ENCODE measurements at regions not wholly inside any gene's neighbourhood (a gene's known extent, or its start where the extent isn't known, plus 50 kb on each side); places are given as distances from the start of the nearest gene placed in this dataset.
"Not testable (repeated sequence)": the region's sequence is repeated elsewhere in the genome, so short reads cannot be mapped to it uniquely, and the experiment has no call there.

- no CpG with 5 or more reads among the region's 1 CpG for WGBS (ENCODE audit: insufficient coverage)
- Histone ChIP-seq H4K20me1 (ENCODE audit: control insufficient read depth, insufficient read depth, low read length, poor library complexity, severe bottlenecking) (no peaks in the 10 kb centered on the region), H3K36me3 (replicated peaks in 1 of 2; ENCODE audit: control extremely low read depth in 1 of 2, control insufficient read depth in 1 of 2, extremely low read depth in 1 of 2, insufficient read depth in 2 of 2, low read length in 1 of 2) (no peaks in the 10 kb centered on the region), H3K27ac (ENCODE audit: low read length in 2 of 2) (no peak overlapping the region), H3K4me2 (replicated peaks; ENCODE audit: low read depth, low read length, poor library complexity, severe bottlenecking) (no peak overlapping the region), H3K4me1 (ENCODE audit: control insufficient read depth in 2 of 2, insufficient read depth in 2 of 2, low read length in 2 of 2) (no peaks in the 10 kb centered on the region), H3K79me2 (ENCODE audit: control insufficient read depth, insufficient read depth, low read length) (no peaks in the 10 kb centered on the region), H3K4me3 (ENCODE audit: control extremely low read depth in 1 of 5, extremely low read depth in 1 of 5, insufficient read depth in 1 of 5, low read depth in 2 of 5, low read length in 4 of 5) (no peak overlapping the region), H3K9me3 (ENCODE audit: control extremely low read depth in 1 of 3, control insufficient read depth in 2 of 3, insufficient read depth in 1 of 3, low read length in 2 of 3) (no peaks in the 10 kb centered on the region), H3K27me3 (replicated peaks in 1 of 4; ENCODE audit: control extremely low read depth in 1 of 4, control insufficient read depth in 3 of 4, insufficient read depth in 4 of 4, low read length in 3 of 4) (no peaks in the 10 kb centered on the region), H2AFZ (ENCODE audit: insufficient read depth, low read depth, low read length, poor library complexity, severe bottlenecking) (no peak overlapping the region), H3K9ac (ENCODE audit: low read length) (no peak overlapping the region)
- intact Hi-C loops (cut with micrococcal nuclease): no loop called here
- Mint-ChIP-seq H3K27me3 (peaks cover 5% of the 10 kb centered on the region), H3K4me1 (no peaks in the 10 kb centered on the region), H3K27ac (no peak overlapping the region), H3K4me3 (no peak overlapping the region), H3K9me3 (ENCODE audit: insufficient read depth) (no peaks in the 10 kb centered on the region)
- DNase-seq (no peak), ATAC-seq (ENCODE audit: low read depth) (no peak)
- CTCF ChIA-PET: no interaction called here
- no peak for TF ChIP-seq CTCF (IDR thresholded peaks at IDR 0.05)
- no peak for TF ChIP-seq EZH2 (IDR thresholded peaks at IDR 0.05; ENCODE audit: borderline replicate concordance, insufficient read depth, low read depth, low read length, poor library complexity, severe bottlenecking)
- POLR2A ChIA-PET: no interaction called here
These were observed 151.8 kb downstream of the LRRN1 start for GRCh38 chr3:3951071-3951470.

- Histone ChIP-seq H2AFZ (ENCODE audit: insufficient read depth, low read depth, low read length, poor library complexity, severe bottlenecking) (no peak overlapping the region), H3K4me1 (ENCODE audit: control insufficient read depth in 2 of 2, insufficient read depth in 2 of 2, low read length in 2 of 2) (no peaks in the 10 kb centered on the region), H3K9ac (ENCODE audit: low read length) (no peak overlapping the region), H3K27me3 (replicated peaks in 1 of 4; ENCODE audit: control extremely low read depth in 1 of 4, control insufficient read depth in 3 of 4, insufficient read depth in 4 of 4, low read length in 3 of 4) (no peaks in the 10 kb centered on the region), H3K4me2 (replicated peaks; ENCODE audit: low read depth, low read length, poor library complexity, severe bottlenecking) (no peak overlapping the region), H3K4me3 (ENCODE audit: control extremely low read depth in 1 of 5, extremely low read depth in 1 of 5, insufficient read depth in 1 of 5, low read depth in 2 of 5, low read length in 4 of 5) (no peak overlapping the region), H3K9me3 (ENCODE audit: control extremely low read depth in 1 of 3, control insufficient read depth in 2 of 3, insufficient read depth in 1 of 3, low read length in 2 of 3) (no peaks in the 10 kb centered on the region), H3K36me3 (replicated peaks in 1 of 2; ENCODE audit: control extremely low read depth in 1 of 2, control insufficient read depth in 1 of 2, extremely low read depth in 1 of 2, insufficient read depth in 2 of 2, low read length in 1 of 2) (no peaks in the 10 kb centered on the region), H4K20me1 (ENCODE audit: control insufficient read depth, insufficient read depth, low read length, poor library complexity, severe bottlenecking) (no peaks in the 10 kb centered on the region), H3K79me2 (ENCODE audit: control insufficient read depth, insufficient read depth, low read length) (no peaks in the 10 kb centered on the region), H3K27ac (ENCODE audit: low read length in 2 of 2) (no peak overlapping the region)
- Mint-ChIP-seq H3K4me1 (no peaks in the 10 kb centered on the region), H3K27ac (no peak overlapping the region), H3K27me3 (peaks cover 5% of the 10 kb centered on the region), H3K4me3 (no peak overlapping the region), H3K9me3 (ENCODE audit: insufficient read depth) (no peaks in the 10 kb centered on the region)
- no peak for ATAC-seq (ENCODE audit: low read depth)
- ChIA-PET CTCF (no interaction called here), POLR2A (no interaction called here)
- TF ChIP-seq EZH2 (IDR thresholded peaks at IDR 0.05; ENCODE audit: borderline replicate concordance, insufficient read depth, low read depth, low read length, poor library complexity, severe bottlenecking) (no peak), CTCF (IDR thresholded peaks at IDR 0.05) (no peak)
- intact Hi-C loops (cut with micrococcal nuclease): no loop called here
- WGBS (ENCODE audit: insufficient coverage): 100% methylated on average over 1 of the region's 7 CpGs
- DNase-seq: no peak
These were observed 152.3 kb downstream of the LRRN1 start for GRCh38 chr3:3951501-3951900.

- H3K27me3 ChIP-seq (replicated peaks in 1 of 4; ENCODE audit: control extremely low read depth in 1 of 4, control insufficient read depth in 3 of 4, insufficient read depth in 4 of 4, low read length in 3 of 4); ATAC-seq (ENCODE audit: low read depth); H3K9ac ChIP-seq (ENCODE audit: low read length); H3K9me3 Mint-ChIP-seq (ENCODE audit: insufficient read depth); H3K27ac Mint-ChIP-seq; H3K36me3 ChIP-seq (replicated peaks in 1 of 2; ENCODE audit: control extremely low read depth in 1 of 2, control insufficient read depth in 1 of 2, extremely low read depth in 1 of 2, insufficient read depth in 2 of 2, low read length in 1 of 2); H3K4me2 ChIP-seq (replicated peaks; ENCODE audit: low read depth, low read length, poor library complexity, severe bottlenecking); H3K27me3 Mint-ChIP-seq; H3K79me2 ChIP-seq (ENCODE audit: control insufficient read depth, insufficient read depth, low read length); H3K27ac ChIP-seq (ENCODE audit: low read length in 2 of 2); intact Hi-C loops (cut with micrococcal nuclease); H3K4me1 Mint-ChIP-seq; DNase-seq; CTCF ChIA-PET; POLR2A ChIA-PET; H3K4me3 Mint-ChIP-seq; H4K20me1 ChIP-seq (ENCODE audit: control insufficient read depth, insufficient read depth, low read length, poor library complexity, severe bottlenecking); H3K4me3 ChIP-seq (ENCODE audit: control extremely low read depth in 1 of 5, extremely low read depth in 1 of 5, insufficient read depth in 1 of 5, low read depth in 2 of 5, low read length in 4 of 5); H2AFZ ChIP-seq (ENCODE audit: insufficient read depth, low read depth, low read length, poor library complexity, severe bottlenecking); H3K9me3 ChIP-seq (ENCODE audit: control extremely low read depth in 1 of 3, control insufficient read depth in 2 of 3, insufficient read depth in 1 of 3, low read length in 2 of 3); H3K4me1 ChIP-seq (ENCODE audit: control insufficient read depth in 2 of 2, insufficient read depth in 2 of 2, low read length in 2 of 2): not testable (repeated sequence)
- no CpG with 5 or more reads among the region's 14 CpGs for WGBS (ENCODE audit: insufficient coverage)
These were observed 163.6 kb downstream of the LRRN1 start for GRCh38 chr3:3962867-3963266.

Data from B cell (primary cell).